Panc1 (cell line): ENCODE measurements at regions not wholly inside any gene's neighbourhood (a gene's known extent, or its start where the extent isn't known, plus 50 kb on each side); places are given as distances from the start of the nearest gene placed in this dataset.

Experiments used
- POLR2AphosphoS5 ChIP-seq: IDR thresholded peaks from 2 replicates; pipeline ENCODE4 v1.6.1; 2012; ENCODE audit warnings: mild to moderate bottlenecking, low read depth, low read length, moderate library complexity
- TCF7L2 ChIP-seq: IDR thresholded peaks from 2 replicates; pipeline ENCODE4 v1.6.1; 2011; ENCODE audit warnings: mild to moderate bottlenecking, low read depth, low read length, inconsistent platforms
- TF ChIP-seq, protein P1 (sequence below): fragments of 450-650 bp; IDR thresholded peaks from 2 replicates; pipeline ENCODE4 v1.5.1; 2017; ENCODE audit warnings: mild to moderate bottlenecking

DNA sequence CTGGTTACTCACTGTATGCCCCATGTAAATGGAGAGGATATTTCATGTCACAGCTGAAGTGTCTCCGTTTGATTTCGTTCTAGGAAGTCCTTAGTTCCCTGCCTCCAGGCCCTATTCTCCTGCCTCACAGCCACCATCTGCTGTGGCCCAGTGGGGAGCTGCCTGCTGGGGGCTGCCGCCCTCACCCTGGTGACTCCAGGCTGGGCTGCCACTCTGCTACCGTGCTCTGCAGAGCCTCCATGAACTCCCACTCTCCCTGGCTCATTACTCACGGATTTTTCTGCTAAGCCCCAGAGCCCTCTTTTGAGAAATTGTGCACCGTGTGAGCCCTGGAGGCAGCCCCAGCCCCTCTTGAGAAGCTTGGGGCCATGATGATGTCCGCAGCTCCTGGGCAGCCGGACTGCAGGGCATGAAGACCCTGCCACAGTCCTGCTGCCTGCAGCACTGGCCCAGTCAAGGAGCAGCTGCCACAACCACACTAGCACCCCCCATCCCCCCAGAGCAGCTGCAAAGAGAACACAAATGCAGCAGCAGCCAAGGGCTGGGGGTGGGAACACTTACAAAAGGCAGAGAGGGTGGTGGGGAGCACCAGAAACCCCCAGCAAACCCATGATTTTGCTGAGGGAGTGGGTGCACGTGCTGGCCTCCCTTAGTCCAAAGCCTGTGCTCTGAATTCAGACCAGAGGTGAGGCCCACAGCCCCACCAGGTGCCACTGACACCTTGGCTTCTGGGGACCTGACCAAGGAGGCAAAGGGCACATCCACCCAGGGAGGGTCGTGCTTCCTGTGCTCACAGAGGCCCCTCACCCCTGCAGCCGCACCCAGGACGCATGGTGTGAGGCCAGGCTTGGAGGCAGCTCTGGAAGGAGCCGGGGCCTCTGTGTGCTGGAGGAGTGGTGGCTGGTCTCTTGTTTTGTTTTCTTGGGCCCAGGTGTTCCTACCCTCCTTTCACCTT lies 270.2 kb upstream of the RAB6C start:
- TF ChIP-seq, protein P1, sequence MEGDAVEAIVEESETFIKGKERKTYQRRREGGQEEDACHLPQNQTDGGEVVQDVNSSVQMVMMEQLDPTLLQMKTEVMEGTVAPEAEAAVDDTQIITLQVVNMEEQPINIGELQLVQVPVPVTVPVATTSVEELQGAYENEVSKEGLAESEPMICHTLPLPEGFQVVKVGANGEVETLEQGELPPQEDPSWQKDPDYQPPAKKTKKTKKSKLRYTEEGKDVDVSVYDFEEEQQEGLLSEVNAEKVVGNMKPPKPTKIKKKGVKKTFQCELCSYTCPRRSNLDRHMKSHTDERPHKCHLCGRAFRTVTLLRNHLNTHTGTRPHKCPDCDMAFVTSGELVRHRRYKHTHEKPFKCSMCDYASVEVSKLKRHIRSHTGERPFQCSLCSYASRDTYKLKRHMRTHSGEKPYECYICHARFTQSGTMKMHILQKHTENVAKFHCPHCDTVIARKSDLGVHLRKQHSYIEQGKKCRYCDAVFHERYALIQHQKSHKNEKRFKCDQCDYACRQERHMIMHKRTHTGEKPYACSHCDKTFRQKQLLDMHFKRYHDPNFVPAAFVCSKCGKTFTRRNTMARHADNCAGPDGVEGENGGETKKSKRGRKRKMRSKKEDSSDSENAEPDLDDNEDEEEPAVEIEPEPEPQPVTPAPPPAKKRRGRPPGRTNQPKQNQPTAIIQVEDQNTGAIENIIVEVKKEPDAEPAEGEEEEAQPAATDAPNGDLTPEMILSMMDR = no peak
- no peak for TF ChIP-seq TCF7L2
- no peak for TF ChIP-seq POLR2AphosphoS5
